Breast epithelium (tissue), 3 donors: ENCODE measurements at regions not wholly inside any gene's neighbourhood (a gene's known extent, or its start where the extent isn't known, plus 50 kb on each side); places are given as distances from the start of the nearest gene placed in this dataset.

Experiments
- CTCF ChIP-seq, 3 donors: fragments of 450-650 bp; IDR thresholded peaks; one replicate each; pipeline ENCODE4 v1.5.1; 2016 to 2017; ENCODE audit warnings: antibody characterized with exemption in 3 of 3, mild to moderate bottlenecking in 3 of 3, moderate library complexity in 3 of 3
- POLR2A ChIP-seq: fragments of 450-650 bp; IDR thresholded peaks from one replicate; pipeline ENCODE4 v1.6.1; 2016; ENCODE audit warnings: antibody characterized with exemption, mild to moderate bottlenecking, moderate library complexity

GRCh38 chr5:171610686-171611085 is 174.9 kb upstream of the SMIM23 start:
- TF ChIP-seq CTCF (IDR thresholded peaks at IDR 0.05) (no peak), POLR2A (no peak)
